Left ventricle myocardium inferior (tissue), 1 donor: ENCODE measurements at regions not wholly inside any gene's neighbourhood (a gene's known extent, or its start where the extent isn't known, plus 50 kb on each side); places are given as distances from the start of the nearest gene placed in this dataset.

ENCODE experiments used
- DNase-seq: peaks from one replicate; pipeline ENCODE4 v3.0.0-alpha.2; 2020
- H3K27ac ChIP-seq: fragments of 200-600 bp; replicated peaks from 2 replicates; pipeline ENCODE4 v1.8.0; 2021
- H3K27me3 ChIP-seq: fragments of 200-600 bp; 2 replicates; pipeline ENCODE4 v1.8.0; 2021; ENCODE audit warnings: low read depth
- H3K36me3 ChIP-seq: fragments of 200-600 bp; 2 replicates; pipeline ENCODE4 v1.8.0; 2021
- H3K4me1 ChIP-seq: fragments of 200-600 bp; 2 replicates; pipeline ENCODE4 v1.8.0; 2021
- H3K4me3 ChIP-seq: fragments of 200-600 bp; 2 replicates; pipeline ENCODE4 v1.8.0; 2021; ENCODE audit warnings: mild to moderate bottlenecking, moderate library complexity
- H3K9me3 ChIP-seq: fragments of 200-600 bp; replicated peaks from 2 replicates; pipeline ENCODE4 v1.8.0; 2021
- CTCF ChIP-seq: fragments of 200-600 bp; IDR thresholded peaks from 2 replicates; pipeline ENCODE4 v1.8.0; 2021; ENCODE audit warnings: antibody characterized with exemption, mild to moderate bottlenecking, borderline replicate concordance
- intact Hi-C: fragments of 100-400 bp; cut with micrococcal nuclease; formaldehyde crosslinking; loops from one replicate; pipeline ENCODE4 v1.11.0; 2022
- donor health status: DM: no; HTN: yes; CAD: no; lungs with severe emphysema.

- H3K36me3 ChIP-seq, result no peaks in the 10 kb centered on the region
- no peaks in the 10 kb centered on the region for H3K27me3 ChIP-seq
- H3K27ac ChIP-seq, result no peak overlapping the region
- H3K4me3 ChIP-seq, result no peak overlapping the region
- intact Hi-C loops, result no loop called here
- no peak for DNase-seq
- H3K9me3 ChIP-seq, result peaks cover 7% of the 10 kb centered on the region
- peaks cover 8% of the 10 kb centered on the region for H3K4me1 ChIP-seq
- TF ChIP-seq CTCF, result no peak
These were observed 338.9 kb downstream of the PCDH17 start for GRCh38 chr13:57970404-57970803.

GRCh38 chr13:57982782-57983181 lies 351.2 kb downstream of the PCDH17 start:
- TF ChIP-seq CTCF, result no peak
- no peaks in the 10 kb centered on the region for H3K27me3 ChIP-seq
- H3K9me3 ChIP-seq, result peaks cover 9% of the 10 kb centered on the region
- DNase-seq, result no peak
- H3K4me1 ChIP-seq, result no peaks in the 10 kb centered on the region
- intact Hi-C loops, result no loop called here
- no peaks in the 10 kb centered on the region for H3K36me3 ChIP-seq
- H3K4me3 ChIP-seq, result no peak overlapping the region
- H3K27ac ChIP-seq, result no peak overlapping the region

GRCh38 chr13:57988276-57988675 lies 356.7 kb downstream of the PCDH17 start:
- Histone ChIP-seq H3K4me3 (no peak overlapping the region), H3K9me3 (peaks cover 9% of the 10 kb centered on the region), H3K27me3 (no peaks in the 10 kb centered on the region), H3K27ac (no peak overlapping the region), H3K4me1 (no peaks in the 10 kb centered on the region), H3K36me3 (no peaks in the 10 kb centered on the region)
- DNase-seq, result no peak
- intact Hi-C loops, result no loop called here
- no peak for TF ChIP-seq CTCF

GRCh38 chr13:57991041-57991440 lies 359.5 kb downstream of the PCDH17 start:
- no peak overlapping the region for H3K4me3 ChIP-seq
- intact Hi-C loops, result no loop called here
- TF ChIP-seq CTCF, result no peak
- no peak overlapping the region for H3K27ac ChIP-seq
- no peak for DNase-seq
- H3K27me3 ChIP-seq, result no peaks in the 10 kb centered on the region
- H3K9me3 ChIP-seq, result peaks cover 3% of the 10 kb centered on the region
- H3K36me3 ChIP-seq, result no peaks in the 10 kb centered on the region
- no peaks in the 10 kb centered on the region for H3K4me1 ChIP-seq

GRCh38 chr13:57992416-57992815 lies 360.9 kb downstream of the PCDH17 start:
- TF ChIP-seq CTCF, result no peak
- no peak overlapping the region for H3K4me3 ChIP-seq
- DNase-seq, result no peak
- no peaks in the 10 kb centered on the region for H3K27me3 ChIP-seq
- H3K4me1 ChIP-seq, result no peaks in the 10 kb centered on the region
- no peak overlapping the region for H3K27ac ChIP-seq
- H3K36me3 ChIP-seq, result no peaks in the 10 kb centered on the region
- H3K9me3 ChIP-seq, result no peaks in the 10 kb centered on the region
- intact Hi-C loops, result no loop called here

GRCh38 chr13:57996717-57997116 lies 365.2 kb downstream of the PCDH17 start:
- no peak for DNase-seq

More at GRCh38 chr13:57996717-57997116, 365.2 kb downstream of the PCDH17 start:
- Histone ChIP-seq H3K4me3 (no peak overlapping the region), H3K4me1 (no peaks in the 10 kb centered on the region), H3K27ac (no peak overlapping the region), H3K9me3 (peaks cover 17% of the 10 kb centered on the region), H3K27me3 (no peaks in the 10 kb centered on the region), H3K36me3 (no peaks in the 10 kb centered on the region)
- TF ChIP-seq CTCF, result no peak
- intact Hi-C loops, result no loop called here
